Ureter (tissue), 1 donor: ENCODE measurements at regions not wholly inside any gene's neighbourhood (a gene's known extent, or its start where the extent isn't known, plus 50 kb on each side); places are given as distances from the start of the nearest gene placed in this dataset.
"Not testable (repeated sequence)": the region's sequence is repeated elsewhere in the genome, so short reads cannot be mapped to it uniquely, and the experiment has no call there.

Source experiments
- DNase-seq: peaks from one replicate; pipeline ENCODE4 v3.0.0-alpha.2; 2020; ENCODE audit warnings: low spot score
- donor health status: DM: yes; HTN: yes; CAD: no.

- DNase-seq = no peak
These were observed 1183.8 kb upstream of the WWC1 start for GRCh38 chr5:167107684-167108083.

- not testable (repeated sequence) for DNase-seq
These were observed 1183.2 kb upstream of the WWC1 start for GRCh38 chr5:167108266-167108665.

GRCh38 chr5:167112556-167112955 is 1178.9 kb upstream of the WWC1 start:
- no peak for DNase-seq

GRCh38 chr5:167122267-167122666 is 1169.2 kb upstream of the WWC1 start:
- DNase-seq = no peak

GRCh38 chr5:167123126-167123525 is 1168.3 kb upstream of the WWC1 start:
- DNase-seq = no peak

GRCh38 chr5:167128581-167128980 is 1162.9 kb upstream of the WWC1 start:
- no peak for DNase-seq

- DNase-seq = no peak
These were observed 1150.7 kb upstream of the WWC1 start for GRCh38 chr5:167140548-167141291.

GRCh38 chr5:167143716-167144115 is 1147.7 kb upstream of the WWC1 start:
- DNase-seq = no peak

GRCh38 chr5:167145841-167146240 is 1145.6 kb upstream of the WWC1 start:
- DNase-seq = no peak

- DNase-seq = no peak
These were observed 1143.6 kb upstream of the WWC1 start for GRCh38 chr5:167147879-167148278.

GRCh38 chr5:167150661-167151060 is 1140.8 kb upstream of the WWC1 start:
- DNase-seq = no peak

- DNase-seq = no peak
These were observed 1138.9 kb upstream of the WWC1 start for GRCh38 chr5:167152561-167152960.

- DNase-seq = no peak
These were observed 1135.9 kb upstream of the WWC1 start for GRCh38 chr5:167155387-167156005.

- no peak for DNase-seq
These were observed 1135.0 kb upstream of the WWC1 start for GRCh38 chr5:167156446-167156845.

- DNase-seq = no peak
These were observed 1132.9 kb upstream of the WWC1 start for GRCh38 chr5:167158588-167158987.

GRCh38 chr5:167160388-167160787 is 1131.1 kb upstream of the WWC1 start:
- DNase-seq = no peak

- DNase-seq = no peak
These were observed 1124.7 kb upstream of the WWC1 start for GRCh38 chr5:167166696-167167095.

- no peak for DNase-seq
These were observed 1124.2 kb upstream of the WWC1 start for GRCh38 chr5:167167191-167167795.

- DNase-seq = no peak
These were observed 1122.5 kb upstream of the WWC1 start for GRCh38 chr5:167168971-167169370.

GRCh38 chr5:167171056-167171455 is 1120.4 kb upstream of the WWC1 start:
- DNase-seq = no peak

- DNase-seq = no peak
These were observed 1113.7 kb upstream of the WWC1 start for GRCh38 chr5:167177736-167178135.

GRCh38 chr5:167180906-167181305 is 1110.5 kb upstream of the WWC1 start:
- no peak for DNase-seq

GRCh38 chr5:167205881-167206280 is 1085.6 kb upstream of the WWC1 start:
- no peak for DNase-seq
